NCI-H2107 treated with DMSO at 0.1 percent for 48 hours (cell line): ENCODE measurements at regions not wholly inside any gene's neighbourhood (a gene's known extent, or its start where the extent isn't known, plus 50 kb on each side); places are given as distances from the start of the nearest gene placed in this dataset.
A peak's percentile ranks its signal among the peaks of the same experiment; 100 is the strongest.
"Not testable (repeated sequence)": the region's sequence is repeated elsewhere in the genome, so short reads cannot be mapped to it uniquely, and the experiment has no call there.

ENCODE experiments used
- DNase-seq: peaks from one replicate; lab custom pipeline; 2025; ENCODE audit not compliant: unreplicated experiment; lab: John Stamatoyannopoulos, UW

DNA sequence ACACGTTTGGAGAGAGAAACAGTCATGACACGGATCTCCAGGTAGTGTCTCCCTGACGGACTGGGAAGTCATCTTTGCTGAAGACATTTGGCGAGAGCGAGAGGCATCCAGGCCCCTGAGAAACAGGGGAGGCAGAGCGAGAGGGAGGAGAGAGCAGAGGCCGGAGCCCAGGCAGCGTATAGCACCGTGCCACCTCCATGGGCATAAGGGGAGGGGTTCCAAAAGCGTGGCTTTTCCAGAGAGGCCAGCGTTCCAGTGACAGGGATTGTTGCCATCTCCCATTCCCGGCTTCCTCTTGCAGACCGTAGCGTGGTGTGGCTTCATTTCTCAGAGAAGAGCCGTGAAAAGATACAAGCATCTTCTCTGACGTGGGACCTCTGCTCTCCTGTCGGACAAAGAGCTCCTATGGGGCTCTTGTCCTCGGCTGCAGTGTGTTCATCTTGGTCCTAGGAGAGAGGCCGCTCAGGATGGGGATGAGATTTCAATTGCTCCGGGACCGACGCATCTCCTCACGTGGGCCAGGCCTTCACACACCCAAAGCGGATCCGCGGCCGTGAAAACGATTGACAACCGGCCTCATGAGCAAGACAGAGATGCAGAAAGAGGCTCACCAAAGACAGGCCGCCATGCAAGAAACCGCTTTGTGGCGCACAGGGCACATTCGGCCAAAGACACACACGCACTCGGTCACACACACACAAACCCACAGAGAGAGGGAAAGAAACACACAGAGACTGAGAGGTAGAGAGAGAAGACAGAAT lies 170.5 kb upstream of the ZNF337 start:
- DNase-seq = not testable (repeated sequence)

GRCh38 chr20:25865715-25866656 lies 169.3 kb upstream of the ZNF337 start:
- peak; percentile 17 for DNase-seq

DNA sequence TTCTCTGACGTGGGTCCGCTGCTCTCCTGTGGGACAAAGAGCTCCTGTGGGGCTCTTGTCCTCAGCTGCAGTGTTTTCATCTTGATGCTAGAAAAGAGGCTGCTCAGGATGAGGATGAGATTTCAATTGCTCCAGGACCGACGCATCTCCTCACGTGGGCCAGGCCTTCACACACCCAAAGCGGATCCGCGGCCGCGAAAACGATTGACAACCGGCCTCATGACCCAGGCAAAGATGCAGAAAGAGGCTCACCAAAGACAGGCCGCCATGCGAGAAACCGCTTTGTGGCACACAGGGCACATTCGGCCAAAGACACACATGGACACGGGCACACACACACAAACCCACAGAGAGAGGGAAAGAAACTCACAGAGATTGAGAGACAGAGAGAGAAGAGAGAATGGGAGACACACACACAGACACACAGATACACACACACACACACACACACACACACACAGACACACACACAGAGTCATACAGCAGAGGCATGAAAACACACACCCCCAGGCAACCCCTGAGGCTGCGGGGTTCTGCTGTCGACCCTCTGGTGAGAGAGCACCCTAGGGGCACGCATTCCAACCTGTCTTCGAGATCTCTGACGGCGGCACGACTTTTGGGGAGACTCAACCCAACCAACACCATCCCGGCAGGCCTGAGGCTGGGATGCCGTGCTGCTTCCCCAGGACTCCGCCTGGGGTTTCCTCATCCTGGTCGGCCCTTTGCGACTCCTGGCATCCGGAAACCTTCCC lies 168.5 kb upstream of the ZNF337 start:
- not testable (repeated sequence) for DNase-seq

GRCh38 chr20:25864326-25864962 lies 167.8 kb upstream of the ZNF337 start:
- DNase-seq = no peak

DNA sequence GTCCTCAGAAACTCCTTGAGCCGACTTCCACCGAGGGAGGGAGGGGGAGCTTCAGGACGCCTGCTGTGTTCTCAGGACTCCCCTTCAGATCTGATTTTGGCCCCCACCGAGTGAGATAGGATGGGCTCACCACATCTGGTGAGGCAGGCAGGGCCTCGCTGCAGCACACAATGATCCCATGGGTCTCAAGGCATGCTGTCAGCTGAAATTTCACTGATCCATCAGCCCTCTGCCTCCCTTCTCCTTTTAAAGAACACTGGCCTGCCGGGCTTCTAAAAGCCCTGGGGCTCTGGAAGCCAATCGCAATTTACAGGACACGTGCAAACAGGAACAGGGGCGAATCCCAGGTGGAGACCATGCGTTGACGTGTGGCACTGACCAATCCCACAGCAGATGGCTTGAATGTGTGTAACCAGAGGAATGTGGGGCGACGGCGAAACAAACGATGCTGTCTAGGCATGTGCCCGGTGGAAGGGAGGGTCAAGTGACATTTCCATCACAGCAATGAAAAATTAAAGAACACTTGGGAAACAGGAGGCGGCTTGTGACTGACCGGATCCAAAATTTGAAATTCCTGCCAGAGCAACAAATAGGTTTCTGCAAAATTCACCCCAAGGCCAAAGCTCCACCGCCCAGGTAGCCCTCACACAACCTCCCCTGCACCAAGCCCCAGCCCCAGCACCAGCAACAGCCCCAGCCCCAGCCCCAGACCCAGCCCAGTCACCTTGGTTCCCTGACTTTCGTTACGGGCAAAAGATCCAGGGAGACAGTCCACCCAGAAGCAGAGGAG lies 167.1 kb upstream of the ZNF337 start:
- DNase-seq = no peak

DNA sequence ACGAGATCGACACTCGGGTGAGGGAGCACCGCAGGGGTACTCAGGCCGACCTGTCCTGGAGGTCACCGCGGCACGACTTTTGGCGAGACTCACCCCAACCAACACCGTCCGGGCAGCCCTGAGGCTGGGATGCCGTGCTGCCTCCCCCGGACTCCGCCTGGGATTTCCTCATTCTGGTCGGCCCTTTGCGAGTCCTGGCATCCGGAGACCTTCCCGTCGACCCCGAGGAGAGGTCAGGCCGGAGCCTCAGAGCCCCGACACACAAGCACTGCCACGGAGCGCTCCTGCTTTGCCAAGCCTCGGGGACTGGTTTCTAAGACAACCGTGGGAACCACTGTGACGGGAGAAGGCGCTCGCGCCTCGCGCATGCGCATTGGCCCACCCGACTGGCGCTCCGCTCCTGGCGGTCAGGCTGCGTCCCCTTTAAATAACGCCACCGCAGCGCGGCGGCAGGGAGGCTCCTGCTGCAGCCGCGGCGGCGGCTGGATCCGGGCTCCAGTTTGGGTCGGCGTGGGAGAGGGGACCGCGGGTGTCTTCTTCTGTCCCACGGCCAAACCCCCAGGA lies 166.4 kb upstream of the ZNF337 start:
- DNase-seq = peak; percentile 17

GRCh38 chr20:25860531-25861150 lies 164.0 kb upstream of the ZNF337 start:
- no peak for DNase-seq

GRCh38 chr20:25859649-25860530 lies 163.2 kb upstream of the ZNF337 start:
- no peak for DNase-seq

DNA sequence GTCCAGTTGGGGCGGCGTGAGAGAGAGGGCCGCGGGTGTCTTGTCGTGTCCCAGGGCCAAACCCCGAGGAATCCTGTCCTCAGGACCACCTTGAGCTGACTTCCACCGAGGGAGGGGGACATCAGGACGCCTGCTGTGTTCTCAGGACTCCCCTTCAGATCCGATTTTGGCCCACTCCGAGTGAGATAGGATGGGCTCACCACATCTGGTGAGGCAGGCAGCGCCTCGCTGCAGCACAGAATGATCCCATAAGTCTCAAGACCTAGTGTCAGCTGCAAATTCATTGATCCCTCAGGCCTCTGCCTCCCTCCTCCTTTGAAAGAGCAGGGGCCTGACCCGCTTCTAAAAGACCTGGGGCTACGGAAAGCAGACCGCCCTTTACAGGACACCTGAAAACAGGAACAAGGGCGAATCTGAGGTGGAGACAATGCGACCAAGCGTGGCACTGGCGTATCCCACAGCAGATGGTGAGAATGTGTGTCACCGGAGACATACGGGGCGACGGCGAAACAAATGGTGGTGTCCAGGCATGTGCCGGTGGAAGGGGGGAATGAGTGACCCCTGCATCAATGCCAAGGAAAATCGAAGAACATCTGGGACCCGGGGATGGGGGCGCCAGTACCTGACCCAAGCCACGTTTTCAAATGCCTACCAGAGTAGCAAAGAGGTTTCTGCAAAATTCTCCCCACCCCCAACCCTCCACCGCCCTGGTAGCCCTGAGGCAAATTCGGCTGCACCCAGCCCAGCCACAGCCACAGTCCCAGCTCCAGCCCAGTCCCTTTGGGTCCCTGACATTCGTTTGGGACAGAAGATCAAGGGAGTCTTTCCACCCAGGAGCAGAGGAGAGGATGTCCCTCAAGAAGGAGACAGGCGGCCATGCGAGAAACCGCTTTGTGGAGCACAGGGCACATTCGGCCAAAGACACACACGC lies 162.1 kb upstream of the ZNF337 start:
- no peak for DNase-seq

DNA sequence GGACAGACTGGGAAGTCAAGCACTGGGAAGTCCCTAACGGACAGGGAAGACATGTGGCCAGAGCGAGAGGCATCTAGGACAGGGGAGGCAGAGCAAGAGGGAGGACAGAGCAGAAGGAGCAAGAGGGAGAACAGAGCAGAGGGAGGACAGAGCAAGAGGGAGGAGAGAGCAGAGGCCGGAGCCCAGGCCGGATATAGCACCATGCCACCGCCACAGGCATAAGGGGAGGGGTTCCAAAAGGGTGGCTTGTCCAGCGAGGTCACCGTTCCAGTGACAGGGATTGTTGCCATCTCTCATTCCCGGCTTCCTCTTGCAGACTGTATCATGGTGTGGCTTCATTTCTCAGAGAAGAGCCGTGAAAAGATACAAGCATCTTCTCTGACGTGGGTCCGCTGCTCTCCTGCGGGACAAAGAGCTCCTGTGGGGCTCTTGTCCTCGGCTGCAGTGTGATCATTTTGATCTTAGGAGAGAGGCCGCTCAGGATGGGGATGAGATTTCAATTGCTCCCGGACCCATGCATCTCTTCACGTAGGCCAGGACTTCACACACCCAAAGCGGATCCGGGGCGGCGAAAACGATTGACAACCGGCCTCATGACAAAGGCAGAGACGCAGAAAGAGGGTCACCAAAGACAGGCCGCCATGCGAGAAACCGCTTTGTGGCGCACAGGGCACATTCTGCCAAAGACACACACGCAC lies 160.6 kb upstream of the ZNF337 start:
- not testable (repeated sequence) for DNase-seq

DNA sequence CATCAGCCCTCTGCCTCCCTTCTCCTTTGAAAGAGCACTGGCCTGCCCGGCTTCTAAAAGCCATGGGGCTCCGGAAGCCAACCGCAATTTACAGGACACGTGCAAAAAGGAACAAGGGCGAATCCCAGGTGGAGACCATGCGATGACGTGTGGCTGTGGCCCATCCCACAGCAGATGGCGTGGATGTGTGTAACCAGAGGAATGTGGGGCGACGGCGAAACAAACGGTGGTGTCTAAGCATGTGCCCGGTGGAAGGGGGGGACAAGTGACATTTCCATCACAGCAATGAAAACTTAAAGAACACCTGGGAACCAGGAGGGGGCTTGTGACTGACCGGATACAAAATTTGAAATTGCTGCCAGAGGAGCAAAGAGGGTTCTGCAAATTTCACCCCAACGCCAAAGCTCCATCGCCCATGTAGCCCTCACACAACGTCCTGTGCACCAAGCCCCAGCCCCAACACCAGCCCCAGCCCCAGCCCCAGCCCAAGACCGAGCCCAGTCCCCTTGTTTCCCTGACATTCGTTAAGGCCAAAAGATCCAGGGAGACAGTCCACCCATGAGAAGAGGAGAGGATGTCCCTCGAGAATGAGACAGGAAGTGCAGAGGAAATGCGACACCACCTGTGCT lies 159.7 kb upstream of the ZNF337 start:
- DNase-seq = no peak

GRCh38 chr20:25855451-25856156 lies 159.0 kb upstream of the ZNF337 start:
- DNase-seq = not testable (repeated sequence)

DNA sequence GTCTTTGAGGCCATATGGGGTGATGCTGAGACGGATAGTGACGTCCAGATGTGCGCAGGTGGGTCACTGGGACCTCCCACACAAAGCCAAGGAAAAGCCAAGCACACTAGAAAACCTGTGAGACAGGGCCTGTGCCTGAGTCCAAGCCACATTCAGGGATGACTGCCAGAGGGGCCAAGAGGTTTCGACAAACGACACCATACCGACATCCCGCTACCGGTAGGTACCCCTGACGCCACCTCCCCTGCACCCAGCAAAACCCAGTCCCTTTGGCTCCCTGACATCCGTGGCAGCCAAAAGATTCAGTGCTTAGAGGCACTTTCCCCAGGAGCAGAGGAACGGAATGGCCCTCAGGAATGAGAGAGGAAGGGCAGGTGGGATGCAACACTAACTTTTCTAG lies 158.0 kb upstream of the ZNF337 start:
- DNase-seq = not testable (repeated sequence)

- DNase-seq = peak; percentile 33
Observed at GRCh38 chr20:25853718-25854388, 157.2 kb upstream of the ZNF337 start.
